ENCODE measurements at regions not wholly inside any gene's neighbourhood (a gene's known extent, or its start where the extent isn't known, plus 50 kb on each side); places are given as distances from the start of the nearest gene placed in this dataset.

DNA sequence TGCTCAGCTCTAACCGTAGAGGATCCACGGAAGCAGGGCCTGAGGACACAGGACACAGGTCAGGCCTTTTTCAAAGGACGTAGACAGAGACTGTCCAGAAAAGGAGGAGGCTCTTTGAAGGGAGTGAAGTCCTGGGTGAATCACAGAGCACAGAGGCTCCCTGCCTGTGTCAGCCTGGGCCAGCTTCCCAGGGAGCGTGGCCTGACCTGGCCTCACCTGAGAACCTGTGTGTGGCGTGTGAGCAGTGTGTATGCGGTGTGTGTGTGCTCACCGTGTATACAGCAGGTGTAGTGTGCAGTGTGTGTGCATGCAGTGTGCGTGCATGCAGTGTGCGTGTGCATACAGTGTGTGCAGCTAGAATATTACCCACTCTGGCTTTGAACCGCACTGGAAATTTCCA lies 56.0 kb upstream of the FNDC1 start:
- CTCF ChIA-PET = interaction anchor here (1.0 to 1.6 kb wide), 2 partner anchors 21 to 520 kb away, joined by 3 to 5 read pairs; no protein-coding TSS in a partner anchor
- no TSS peak for BruUV-seq (replicated peaks)
- DNase-seq (ENCODE audit: low read depth, low spot score) (no peak), FAIRE-seq (no peak)
- no peaks in the 10 kb centered on the region for H3K4me1 ChIP-seq (ENCODE audit: control insufficient read depth, extremely low read depth, insufficient read depth, low read length)
- H3K4me2 ChIP-seq (ENCODE audit: insufficient read depth, low read length) = no peak overlapping the region
- H3K9me3 ChIP-seq (replicated peaks; ENCODE audit: control insufficient read depth, insufficient read depth, low read length) = no peaks in the 10 kb centered on the region
- no peaks in the 10 kb centered on the region for H4K20me1 ChIP-seq (replicated peaks; ENCODE audit: control insufficient read depth, extremely low read depth, insufficient read depth, low read length)
- TF ChIP-seq, protein P1, sequence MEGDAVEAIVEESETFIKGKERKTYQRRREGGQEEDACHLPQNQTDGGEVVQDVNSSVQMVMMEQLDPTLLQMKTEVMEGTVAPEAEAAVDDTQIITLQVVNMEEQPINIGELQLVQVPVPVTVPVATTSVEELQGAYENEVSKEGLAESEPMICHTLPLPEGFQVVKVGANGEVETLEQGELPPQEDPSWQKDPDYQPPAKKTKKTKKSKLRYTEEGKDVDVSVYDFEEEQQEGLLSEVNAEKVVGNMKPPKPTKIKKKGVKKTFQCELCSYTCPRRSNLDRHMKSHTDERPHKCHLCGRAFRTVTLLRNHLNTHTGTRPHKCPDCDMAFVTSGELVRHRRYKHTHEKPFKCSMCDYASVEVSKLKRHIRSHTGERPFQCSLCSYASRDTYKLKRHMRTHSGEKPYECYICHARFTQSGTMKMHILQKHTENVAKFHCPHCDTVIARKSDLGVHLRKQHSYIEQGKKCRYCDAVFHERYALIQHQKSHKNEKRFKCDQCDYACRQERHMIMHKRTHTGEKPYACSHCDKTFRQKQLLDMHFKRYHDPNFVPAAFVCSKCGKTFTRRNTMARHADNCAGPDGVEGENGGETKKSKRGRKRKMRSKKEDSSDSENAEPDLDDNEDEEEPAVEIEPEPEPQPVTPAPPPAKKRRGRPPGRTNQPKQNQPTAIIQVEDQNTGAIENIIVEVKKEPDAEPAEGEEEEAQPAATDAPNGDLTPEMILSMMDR (IDR thresholded peaks at IDR 0.05; ENCODE audit: extremely low read depth in 1 of 2, insufficient read depth in 1 of 2, low read depth in 1 of 2, low read length in 2 of 2) = no peak
- TF ChIP-seq JUN (IDR thresholded peaks at IDR 0.05; ENCODE audit: borderline replicate concordance, insufficient read depth, insufficient read length, low read depth) = no peak
- TF ChIP-seq, protein P2, sequence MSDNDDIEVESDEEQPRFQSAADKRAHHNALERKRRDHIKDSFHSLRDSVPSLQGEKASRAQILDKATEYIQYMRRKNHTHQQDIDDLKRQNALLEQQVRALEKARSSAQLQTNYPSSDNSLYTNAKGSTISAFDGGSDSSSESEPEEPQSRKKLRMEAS (IDR thresholded peaks at IDR 0.05; ENCODE audit: insufficient read depth, insufficient read length) = no peak
- no peak for TF ChIP-seq EZH2 (IDR thresholded peaks at IDR 0.05; ENCODE audit: borderline replicate concordance, low read depth, low read length, severe bottlenecking)
- TF ChIP-seq MYC (IDR thresholded peaks at IDR 0.05; ENCODE audit: low read depth, low read length) = no peak
- TF ChIP-seq POLR2AphosphoS5 (IDR thresholded peaks at IDR 0.05; ENCODE audit: insufficient read depth, low read depth, low read length) = no peak
- TF ChIP-seq FOS (IDR thresholded peaks at IDR 0.05; ENCODE audit: borderline replicate concordance, insufficient read depth, low read length) = no peak
- no peak for TF ChIP-seq GATA2 (IDR thresholded peaks at IDR 0.05; ENCODE audit: insufficient read depth, insufficient read length, low read depth, low read length)
- TF ChIP-seq POLR2A (IDR thresholded peaks at IDR 0.05; ENCODE audit: low read depth, low read length) = no peak
- no peak overlapping the region for H3K4me3 ChIP-seq (replicated peaks in 1 of 3; ENCODE audit: insufficient read depth in 1 of 3, low read depth in 1 of 3, low read length in 3 of 3)
- H3K27me3 ChIP-seq (ENCODE audit: control insufficient read depth in 2 of 2, insufficient read depth in 2 of 2, low read length in 2 of 2) = no peaks in the 10 kb centered on the region
- intact Hi-C loops (cut with micrococcal nuclease) = no loop called here
- H3K36me3 ChIP-seq (ENCODE audit: control insufficient read depth in 2 of 2, extremely low read depth in 1 of 2, insufficient read depth in 2 of 2, low read length in 2 of 2) = no peaks in the 10 kb centered on the region
- H3K27ac ChIP-seq (ENCODE audit: insufficient read depth, low read depth, low read length) = no peak overlapping the region
- H3K79me2 ChIP-seq (ENCODE audit: control insufficient read depth, insufficient read depth, low read length) = no peaks in the 10 kb centered on the region
- no peaks in the 10 kb centered on the region for H3K9me1 ChIP-seq (replicated peaks; ENCODE audit: control insufficient read depth, extremely low read depth, insufficient read depth, low read length)
- H2AFZ ChIP-seq (ENCODE audit: low read depth, low read length) = no peak overlapping the region
- dilution Hi-C loops (cut with MboI; ENCODE audit: extremely low pct_ligation_motif_present, low sequenced_read_pairs) = no loop called here
- no peak overlapping the region for H3K9ac ChIP-seq (replicated peaks; ENCODE audit: extremely low read depth, insufficient read depth, low read length)
- POLR2A ChIA-PET = no interaction called here
